WTC11 (cell line): ENCODE measurements at regions not wholly inside any gene's neighbourhood (a gene's known extent, or its start where the extent isn't known, plus 50 kb on each side); places are given as distances from the start of the nearest gene placed in this dataset.

Experiments used
- ATAC-seq: fragments of 200-7000 bp; cut with Tn5 transposase; 2 replicates; pipeline ENCODE4 v1.10.0; 2021; ENCODE audit warnings: mild to moderate bottlenecking, moderate library complexity
- CTCF ChIA-PET: fragments of 300-600 bp; sonication (Branson Sonifier 250); formaldehyde crosslinking; loops from one replicate; lab custom pipeline; 2021; ENCODE audit warnings: antibody characterized with exemption; lab: Charles Lee
- POLR2A ChIA-PET: fragments of 350-600 bp; sonication (Branson Sonifier 250); formaldehyde crosslinking; loops from one replicate; lab custom pipeline; 2021; ENCODE audit warnings: antibody characterized with exemption; lab: Charles Lee
- DNase-seq: peaks from one replicate; pipeline ENCODE4 v3.0.0; 2021; ENCODE audit warnings: low spot score
- H3K27ac Mint-ChIP-seq: 2 replicates; pipeline ENCODE4 v1.8.0; 2021; ENCODE audit warnings: mixed read lengths
- H3K27me3 Mint-ChIP-seq: 2 replicates; pipeline ENCODE4 v1.8.0; 2021; ENCODE audit warnings: low read depth, mild to moderate bottlenecking, moderate library complexity, mixed read lengths
- H3K36me3 Mint-ChIP-seq: 2 replicates; pipeline ENCODE4 v1.8.0; 2021; ENCODE audit warnings: mixed read lengths
- H3K4me1 Mint-ChIP-seq: 2 replicates; pipeline ENCODE4 v1.8.0; 2022; ENCODE audit warnings: mixed read lengths
- H3K4me3 Mint-ChIP-seq: 2 replicates; pipeline ENCODE4 v1.8.0; 2021; ENCODE audit warnings: mild to moderate bottlenecking, moderate library complexity, mixed read lengths
- H3K9me3 Mint-ChIP-seq: 2 replicates; pipeline ENCODE4 v1.8.0; 2021; ENCODE audit warnings: mixed read lengths
- ELF4 ChIP-seq: sonication (generic); formaldehyde crosslinking; IDR thresholded peaks from 2 replicates; pipeline ENCODE4 v1.8.1; 2022; ENCODE audit warnings: low read depth, mild to moderate bottlenecking, moderate library complexity, missing genetic modification reagents
- GABPB1 ChIP-seq: sonication (generic); formaldehyde crosslinking; IDR thresholded peaks from 2 replicates; pipeline ENCODE4 v1.8.1; 2023; ENCODE audit warnings: mild to moderate bottlenecking, missing genetic modification reagents
- GRHL2 ChIP-seq: fragments of 250-450 bp; sonication (Bioruptor Pico); IDR thresholded peaks from 2 replicates; pipeline ENCODE4 v1.8.0; 2022; ENCODE audit warnings: mild to moderate bottlenecking, moderate library complexity; ENCODE audit not compliant: insufficient replicate concordance, severe bottlenecking
- MYBL2 ChIP-seq: sonication (generic); formaldehyde crosslinking; IDR thresholded peaks from 2 replicates; pipeline ENCODE4 v1.8.1; 2023; ENCODE audit warnings: mild to moderate bottlenecking, moderate library complexity, missing genetic modification reagents
- OVOL2 ChIP-seq: fragments of 250-450 bp; sonication (Bioruptor Pico); IDR thresholded peaks from 2 replicates; pipeline ENCODE4 v1.9.0; 2021; ENCODE audit warnings: mild to moderate bottlenecking, borderline replicate concordance
- TCF7 ChIP-seq: sonication (generic); formaldehyde crosslinking; IDR thresholded peaks from 2 replicates; pipeline ENCODE4 v1.8.0; 2022; ENCODE audit warnings: mild to moderate bottlenecking, low read depth, missing genetic modification reagents, moderate library complexity
- ZBTB21 ChIP-seq: sonication (generic); formaldehyde crosslinking; IDR thresholded peaks from 2 replicates; pipeline ENCODE4 v1.8.1; 2023; ENCODE audit warnings: mild to moderate bottlenecking, missing genetic modification reagents, borderline replicate concordance
- ZMAT4 ChIP-seq: fragments of 250-450 bp; sonication (Bioruptor Pico); IDR thresholded peaks from 2 replicates; pipeline ENCODE4 v1.9.0; 2021; ENCODE audit warnings: mild to moderate bottlenecking
- ZNF232 ChIP-seq: sonication (generic); formaldehyde crosslinking; IDR thresholded peaks from 2 replicates; pipeline ENCODE4 v1.8.0; 2022; ENCODE audit warnings: mild to moderate bottlenecking, missing genetic modification reagents
- ZNF512 ChIP-seq: sonication (generic); formaldehyde crosslinking; IDR thresholded peaks from 2 replicates; pipeline ENCODE4 v1.8.1; 2022; ENCODE audit warnings: missing genetic modification reagents, borderline replicate concordance
- TF ChIP-seq, protein P1 (sequence below): fragments of 200-600 bp; IDR thresholded peaks from 2 replicates; pipeline ENCODE4 v1.8.0; 2022; ENCODE audit warnings: antibody characterized with exemption
- TF ChIP-seq, protein P2 (sequence below): sonication (generic); formaldehyde crosslinking; IDR thresholded peaks from 2 replicates; pipeline ENCODE4 v1.8.1; 2023; ENCODE audit warnings: mild to moderate bottlenecking, missing genetic modification reagents
- TF ChIP-seq, protein P3 (sequence below): sonication (generic); formaldehyde crosslinking; IDR thresholded peaks from 2 replicates; pipeline ENCODE4 v1.8.1; 2022; ENCODE audit warnings: mild to moderate bottlenecking, missing genetic modification reagents, moderate library complexity, borderline replicate concordance
- TF ChIP-seq, protein P4 (sequence below): sonication (generic); formaldehyde crosslinking; IDR thresholded peaks from 2 replicates; pipeline ENCODE4 v1.8.0; 2022; ENCODE audit warnings: missing genetic modification reagents
- TF ChIP-seq, protein P5 (sequence below): sonication (generic); formaldehyde crosslinking; IDR thresholded peaks from 2 replicates; pipeline ENCODE4 v1.8.0; 2022; ENCODE audit warnings: mild to moderate bottlenecking, missing genetic modification reagents
- TF ChIP-seq, protein P6 (sequence below): sonication (generic); formaldehyde crosslinking; IDR thresholded peaks from 2 replicates; pipeline ENCODE4 v1.8.1; 2023; ENCODE audit warnings: mild to moderate bottlenecking, missing genetic modification reagents, moderate library complexity
- TF ChIP-seq, protein P7 (sequence below): sonication (generic); formaldehyde crosslinking; IDR thresholded peaks from 2 replicates; pipeline ENCODE4 v1.8.1; 2022; ENCODE audit warnings: low read depth, mild to moderate bottlenecking, moderate library complexity, missing genetic modification reagents, borderline replicate concordance
- TF ChIP-seq, protein P8 (sequence below): sonication (generic); formaldehyde crosslinking; IDR thresholded peaks from 2 replicates; pipeline ENCODE4 v1.8.0; 2022; ENCODE audit warnings: mild to moderate bottlenecking, missing genetic modification reagents
- TF ChIP-seq, protein P9 (sequence below): sonication (generic); formaldehyde crosslinking; IDR thresholded peaks from 2 replicates; pipeline ENCODE4 v1.8.1; 2022; ENCODE audit warnings: low read depth, missing genetic modification reagents, borderline replicate concordance

DNA sequence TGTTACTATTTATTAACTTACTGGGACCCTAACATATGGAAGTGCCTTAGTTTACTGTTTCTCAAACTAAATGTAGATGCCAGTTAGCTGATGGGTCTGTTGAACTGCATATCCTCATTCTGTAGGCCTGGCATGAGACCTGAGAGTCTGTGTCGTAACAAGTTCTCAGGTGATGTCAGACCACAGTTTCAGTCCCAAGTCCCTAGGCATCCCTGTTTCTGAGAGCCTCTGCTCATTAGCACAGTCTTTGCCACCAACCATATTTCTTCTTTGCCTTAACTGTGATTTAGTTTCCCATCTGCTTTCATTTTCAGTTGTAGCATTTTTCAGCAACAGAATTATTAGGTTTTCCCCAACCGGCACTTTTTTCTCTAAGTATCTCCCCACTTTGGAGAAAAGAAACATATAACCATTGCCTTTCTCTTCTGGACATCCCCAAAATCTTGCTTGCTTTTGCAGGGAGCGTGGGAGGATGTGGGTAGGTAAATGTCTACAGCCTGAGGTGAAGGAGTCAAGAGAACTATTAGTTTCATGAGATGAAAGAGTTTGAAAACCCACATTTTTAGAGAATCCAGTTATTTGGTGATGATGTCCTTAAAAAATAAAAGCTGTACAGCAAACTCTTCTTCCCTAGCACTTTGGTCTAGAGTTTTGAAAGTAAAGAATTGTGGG is 74.6 kb downstream of the NUDT12 start:
- Mint-ChIP-seq H3K9me3 (no peaks in the 10 kb centered on the region), H3K36me3 (no peaks in the 10 kb centered on the region), H3K4me1 (peaks cover 38% of the 10 kb centered on the region), H3K27me3 (no peaks in the 10 kb centered on the region), H3K4me3 (no peak overlapping the region), H3K27ac (peak overlapping the region; percentile 32; the same call in 1 of the 2 replicates)
- ATAC-seq = no peak
- ChIA-PET CTCF (interaction anchor here (1.7 kb wide), 1 partner anchor 32 kb away, joined by 7 read pairs; no protein-coding TSS in a partner anchor), POLR2A (no interaction called here)
- no peak for DNase-seq
- TF ChIP-seq GABPB1 (CRISPR knock-in tag) (no peak), ZBTB21 (CRISPR knock-in tag) (no peak), GRHL2 (CRISPR knock-in tag) (no peak), MYBL2 (no peak), ZNF232 (CRISPR knock-in tag) (no peak), ZMAT4 (CRISPR knock-in tag) (no peak), ELF4 (CRISPR knock-in tag) (no peak), OVOL2 (CRISPR knock-in tag) (no peak), TCF7 (no peak), ZNF512 (CRISPR knock-in tag) (no peak)
- TF ChIP-seq, protein P1, sequence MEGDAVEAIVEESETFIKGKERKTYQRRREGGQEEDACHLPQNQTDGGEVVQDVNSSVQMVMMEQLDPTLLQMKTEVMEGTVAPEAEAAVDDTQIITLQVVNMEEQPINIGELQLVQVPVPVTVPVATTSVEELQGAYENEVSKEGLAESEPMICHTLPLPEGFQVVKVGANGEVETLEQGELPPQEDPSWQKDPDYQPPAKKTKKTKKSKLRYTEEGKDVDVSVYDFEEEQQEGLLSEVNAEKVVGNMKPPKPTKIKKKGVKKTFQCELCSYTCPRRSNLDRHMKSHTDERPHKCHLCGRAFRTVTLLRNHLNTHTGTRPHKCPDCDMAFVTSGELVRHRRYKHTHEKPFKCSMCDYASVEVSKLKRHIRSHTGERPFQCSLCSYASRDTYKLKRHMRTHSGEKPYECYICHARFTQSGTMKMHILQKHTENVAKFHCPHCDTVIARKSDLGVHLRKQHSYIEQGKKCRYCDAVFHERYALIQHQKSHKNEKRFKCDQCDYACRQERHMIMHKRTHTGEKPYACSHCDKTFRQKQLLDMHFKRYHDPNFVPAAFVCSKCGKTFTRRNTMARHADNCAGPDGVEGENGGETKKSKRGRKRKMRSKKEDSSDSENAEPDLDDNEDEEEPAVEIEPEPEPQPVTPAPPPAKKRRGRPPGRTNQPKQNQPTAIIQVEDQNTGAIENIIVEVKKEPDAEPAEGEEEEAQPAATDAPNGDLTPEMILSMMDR = no peak
- TF ChIP-seq, protein P2, sequence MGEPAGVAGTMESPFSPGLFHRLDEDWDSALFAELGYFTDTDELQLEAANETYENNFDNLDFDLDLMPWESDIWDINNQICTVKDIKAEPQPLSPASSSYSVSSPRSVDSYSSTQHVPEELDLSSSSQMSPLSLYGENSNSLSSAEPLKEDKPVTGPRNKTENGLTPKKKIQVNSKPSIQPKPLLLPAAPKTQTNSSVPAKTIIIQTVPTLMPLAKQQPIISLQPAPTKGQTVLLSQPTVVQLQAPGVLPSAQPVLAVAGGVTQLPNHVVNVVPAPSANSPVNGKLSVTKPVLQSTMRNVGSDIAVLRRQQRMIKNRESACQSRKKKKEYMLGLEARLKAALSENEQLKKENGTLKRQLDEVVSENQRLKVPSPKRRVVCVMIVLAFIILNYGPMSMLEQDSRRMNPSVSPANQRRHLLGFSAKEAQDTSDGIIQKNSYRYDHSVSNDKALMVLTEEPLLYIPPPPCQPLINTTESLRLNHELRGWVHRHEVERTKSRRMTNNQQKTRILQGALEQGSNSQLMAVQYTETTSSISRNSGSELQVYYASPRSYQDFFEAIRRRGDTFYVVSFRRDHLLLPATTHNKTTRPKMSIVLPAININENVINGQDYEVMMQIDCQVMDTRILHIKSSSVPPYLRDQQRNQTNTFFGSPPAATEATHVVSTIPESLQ = no peak
- TF ChIP-seq, protein P3, sequence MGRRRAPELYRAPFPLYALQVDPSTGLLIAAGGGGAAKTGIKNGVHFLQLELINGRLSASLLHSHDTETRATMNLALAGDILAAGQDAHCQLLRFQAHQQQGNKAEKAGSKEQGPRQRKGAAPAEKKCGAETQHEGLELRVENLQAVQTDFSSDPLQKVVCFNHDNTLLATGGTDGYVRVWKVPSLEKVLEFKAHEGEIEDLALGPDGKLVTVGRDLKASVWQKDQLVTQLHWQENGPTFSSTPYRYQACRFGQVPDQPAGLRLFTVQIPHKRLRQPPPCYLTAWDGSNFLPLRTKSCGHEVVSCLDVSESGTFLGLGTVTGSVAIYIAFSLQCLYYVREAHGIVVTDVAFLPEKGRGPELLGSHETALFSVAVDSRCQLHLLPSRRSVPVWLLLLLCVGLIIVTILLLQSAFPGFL (CRISPR knock-in tag) = no peak
- TF ChIP-seq, protein P4, sequence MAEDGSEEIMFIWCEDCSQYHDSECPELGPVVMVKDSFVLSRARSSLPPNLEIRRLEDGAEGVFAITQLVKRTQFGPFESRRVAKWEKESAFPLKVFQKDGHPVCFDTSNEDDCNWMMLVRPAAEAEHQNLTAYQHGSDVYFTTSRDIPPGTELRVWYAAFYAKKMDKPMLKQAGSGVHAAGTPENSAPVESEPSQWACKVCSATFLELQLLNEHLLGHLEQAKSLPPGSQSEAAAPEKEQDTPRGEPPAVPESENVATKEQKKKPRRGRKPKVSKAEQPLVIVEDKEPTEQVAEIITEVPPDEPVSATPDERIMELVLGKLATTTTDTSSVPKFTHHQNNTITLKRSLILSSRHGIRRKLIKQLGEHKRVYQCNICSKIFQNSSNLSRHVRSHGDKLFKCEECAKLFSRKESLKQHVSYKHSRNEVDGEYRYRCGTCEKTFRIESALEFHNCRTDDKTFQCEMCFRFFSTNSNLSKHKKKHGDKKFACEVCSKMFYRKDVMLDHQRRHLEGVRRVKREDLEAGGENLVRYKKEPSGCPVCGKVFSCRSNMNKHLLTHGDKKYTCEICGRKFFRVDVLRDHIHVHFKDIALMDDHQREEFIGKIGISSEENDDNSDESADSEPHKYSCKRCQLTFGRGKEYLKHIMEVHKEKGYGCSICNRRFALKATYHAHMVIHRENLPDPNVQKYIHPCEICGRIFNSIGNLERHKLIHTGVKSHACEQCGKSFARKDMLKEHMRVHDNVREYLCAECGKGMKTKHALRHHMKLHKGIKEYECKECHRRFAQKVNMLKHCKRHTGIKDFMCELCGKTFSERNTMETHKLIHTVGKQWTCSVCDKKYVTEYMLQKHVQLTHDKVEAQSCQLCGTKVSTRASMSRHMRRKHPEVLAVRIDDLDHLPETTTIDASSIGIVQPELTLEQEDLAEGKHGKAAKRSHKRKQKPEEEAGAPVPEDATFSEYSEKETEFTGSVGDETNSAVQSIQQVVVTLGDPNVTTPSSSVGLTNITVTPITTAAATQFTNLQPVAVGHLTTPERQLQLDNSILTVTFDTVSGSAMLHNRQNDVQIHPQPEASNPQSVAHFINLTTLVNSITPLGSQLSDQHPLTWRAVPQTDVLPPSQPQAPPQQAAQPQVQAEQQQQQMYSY = no peak
- TF ChIP-seq, protein P5, sequence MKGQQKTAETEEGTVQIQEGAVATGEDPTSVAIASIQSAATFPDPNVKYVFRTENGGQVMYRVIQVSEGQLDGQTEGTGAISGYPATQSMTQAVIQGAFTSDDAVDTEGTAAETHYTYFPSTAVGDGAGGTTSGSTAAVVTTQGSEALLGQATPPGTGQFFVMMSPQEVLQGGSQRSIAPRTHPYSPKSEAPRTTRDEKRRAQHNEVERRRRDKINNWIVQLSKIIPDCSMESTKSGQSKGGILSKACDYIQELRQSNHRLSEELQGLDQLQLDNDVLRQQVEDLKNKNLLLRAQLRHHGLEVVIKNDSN = no peak
- TF ChIP-seq, protein P6, sequence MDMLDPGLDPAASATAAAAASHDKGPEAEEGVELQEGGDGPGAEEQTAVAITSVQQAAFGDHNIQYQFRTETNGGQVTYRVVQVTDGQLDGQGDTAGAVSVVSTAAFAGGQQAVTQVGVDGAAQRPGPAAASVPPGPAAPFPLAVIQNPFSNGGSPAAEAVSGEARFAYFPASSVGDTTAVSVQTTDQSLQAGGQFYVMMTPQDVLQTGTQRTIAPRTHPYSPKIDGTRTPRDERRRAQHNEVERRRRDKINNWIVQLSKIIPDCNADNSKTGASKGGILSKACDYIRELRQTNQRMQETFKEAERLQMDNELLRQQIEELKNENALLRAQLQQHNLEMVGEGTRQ (CRISPR knock-in tag) = no peak
- TF ChIP-seq, protein P7, sequence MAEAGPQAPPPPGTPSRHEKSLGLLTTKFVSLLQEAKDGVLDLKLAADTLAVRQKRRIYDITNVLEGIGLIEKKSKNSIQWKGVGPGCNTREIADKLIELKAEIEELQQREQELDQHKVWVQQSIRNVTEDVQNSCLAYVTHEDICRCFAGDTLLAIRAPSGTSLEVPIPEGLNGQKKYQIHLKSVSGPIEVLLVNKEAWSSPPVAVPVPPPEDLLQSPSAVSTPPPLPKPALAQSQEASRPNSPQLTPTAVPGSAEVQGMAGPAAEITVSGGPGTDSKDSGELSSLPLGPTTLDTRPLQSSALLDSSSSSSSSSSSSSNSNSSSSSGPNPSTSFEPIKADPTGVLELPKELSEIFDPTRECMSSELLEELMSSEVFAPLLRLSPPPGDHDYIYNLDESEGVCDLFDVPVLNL = no peak
- TF ChIP-seq, protein P8, sequence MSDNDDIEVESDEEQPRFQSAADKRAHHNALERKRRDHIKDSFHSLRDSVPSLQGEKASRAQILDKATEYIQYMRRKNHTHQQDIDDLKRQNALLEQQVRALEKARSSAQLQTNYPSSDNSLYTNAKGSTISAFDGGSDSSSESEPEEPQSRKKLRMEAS = no peak
- TF ChIP-seq, protein P9, sequence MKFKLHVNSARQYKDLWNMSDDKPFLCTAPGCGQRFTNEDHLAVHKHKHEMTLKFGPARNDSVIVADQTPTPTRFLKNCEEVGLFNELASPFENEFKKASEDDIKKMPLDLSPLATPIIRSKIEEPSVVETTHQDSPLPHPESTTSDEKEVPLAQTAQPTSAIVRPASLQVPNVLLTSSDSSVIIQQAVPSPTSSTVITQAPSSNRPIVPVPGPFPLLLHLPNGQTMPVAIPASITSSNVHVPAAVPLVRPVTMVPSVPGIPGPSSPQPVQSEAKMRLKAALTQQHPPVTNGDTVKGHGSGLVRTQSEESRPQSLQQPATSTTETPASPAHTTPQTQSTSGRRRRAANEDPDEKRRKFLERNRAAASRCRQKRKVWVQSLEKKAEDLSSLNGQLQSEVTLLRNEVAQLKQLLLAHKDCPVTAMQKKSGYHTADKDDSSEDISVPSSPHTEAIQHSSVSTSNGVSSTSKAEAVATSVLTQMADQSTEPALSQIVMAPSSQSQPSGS = no peak
